ENCODE measurements at regions not wholly inside any gene's neighbourhood (a gene's known extent, or its start where the extent isn't known, plus 50 kb on each side); places are given as distances from the start of the nearest gene placed in this dataset.

DNA sequence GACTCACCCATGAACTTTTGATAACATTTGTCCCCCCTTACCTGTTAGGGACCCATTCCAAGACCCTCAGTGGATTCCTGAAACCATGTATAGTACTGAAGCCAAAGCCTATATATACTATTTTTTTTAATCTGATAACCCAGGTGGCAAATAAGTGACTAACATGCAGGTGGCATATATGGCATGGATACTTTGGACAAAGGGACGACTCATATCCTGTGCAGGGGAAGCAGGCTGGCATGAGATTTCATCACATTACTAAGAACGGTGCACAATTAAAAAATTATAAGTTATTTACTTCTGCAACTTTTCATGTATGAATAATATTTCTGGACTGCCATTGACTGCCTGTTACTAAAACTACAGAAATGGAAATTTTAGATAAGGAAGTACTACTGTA, 880.1 kb upstream of the FBXO33 start:
- Mint-ChIP-seq H3K27ac (no peak overlapping the region), H3K9me3 (no peaks in the 10 kb centered on the region; the same call in 2 of the 3 replicates), H3K4me3 (no peak overlapping the region), H3K27me3 (ENCODE audit: insufficient read depth, low read depth, poor library complexity) (no peaks in the 10 kb centered on the region), H3K4me1 (no peaks in the 10 kb centered on the region), H3K36me3 (ENCODE audit: low read depth) (no peaks in the 10 kb centered on the region)
- no peak overlapping the region for H3K4me3 ChIP-seq
- H3K4me2 ChIP-seq = no peak overlapping the region
- DNase-seq (ENCODE audit: low spot score) = no peak
- H2AFZ ChIP-seq = no peak overlapping the region
- peaks cover 6% of the 10 kb centered on the region for H3K9me2 ChIP-seq (ENCODE audit: insufficient read depth)
- TF ChIP-seq REST (IDR thresholded peaks at IDR 0.05; ENCODE audit: unreplicated experiment) (no peak), ZNF331 (CRISPR knock-in tag; IDR thresholded peaks at IDR 0.05; ENCODE audit: low read depth) (no peak), EZH2phosphoT487 (IDR thresholded peaks at IDR 0.05; ENCODE audit: unreplicated experiment) (no peak), ZNF114 (CRISPR knock-in tag; IDR thresholded peaks at IDR 0.05) (no peak), CREB1 (CRISPR knock-in tag; IDR thresholded peaks at IDR 0.05; ENCODE audit: low read depth) (no peak), EZH2 (IDR thresholded peaks at IDR 0.05; ENCODE audit: low read depth, unreplicated experiment) (no peak)
- TF ChIP-seq, protein P1, sequence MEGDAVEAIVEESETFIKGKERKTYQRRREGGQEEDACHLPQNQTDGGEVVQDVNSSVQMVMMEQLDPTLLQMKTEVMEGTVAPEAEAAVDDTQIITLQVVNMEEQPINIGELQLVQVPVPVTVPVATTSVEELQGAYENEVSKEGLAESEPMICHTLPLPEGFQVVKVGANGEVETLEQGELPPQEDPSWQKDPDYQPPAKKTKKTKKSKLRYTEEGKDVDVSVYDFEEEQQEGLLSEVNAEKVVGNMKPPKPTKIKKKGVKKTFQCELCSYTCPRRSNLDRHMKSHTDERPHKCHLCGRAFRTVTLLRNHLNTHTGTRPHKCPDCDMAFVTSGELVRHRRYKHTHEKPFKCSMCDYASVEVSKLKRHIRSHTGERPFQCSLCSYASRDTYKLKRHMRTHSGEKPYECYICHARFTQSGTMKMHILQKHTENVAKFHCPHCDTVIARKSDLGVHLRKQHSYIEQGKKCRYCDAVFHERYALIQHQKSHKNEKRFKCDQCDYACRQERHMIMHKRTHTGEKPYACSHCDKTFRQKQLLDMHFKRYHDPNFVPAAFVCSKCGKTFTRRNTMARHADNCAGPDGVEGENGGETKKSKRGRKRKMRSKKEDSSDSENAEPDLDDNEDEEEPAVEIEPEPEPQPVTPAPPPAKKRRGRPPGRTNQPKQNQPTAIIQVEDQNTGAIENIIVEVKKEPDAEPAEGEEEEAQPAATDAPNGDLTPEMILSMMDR (conservative IDR thresholded peaks at IDR 0.05; ENCODE audit: low read depth in 2 of 2) = no peak
- ATAC-seq = no peak
- H4K20me1 ChIP-seq (replicated peaks; ENCODE audit: insufficient read depth) = no peaks in the 10 kb centered on the region
- no peaks in the 10 kb centered on the region for H3K36me3 ChIP-seq (ENCODE audit: insufficient read depth)
- H3K27ac ChIP-seq (ENCODE audit: low read depth) = no peak overlapping the region
- no peaks in the 10 kb centered on the region for H3K27me3 ChIP-seq (ENCODE audit: insufficient read depth)
- H3F3A ChIP-seq (replicated peaks; ENCODE audit: low read depth) = no peaks in the 10 kb centered on the region
- no peaks in the 10 kb centered on the region for H3K79me2 ChIP-seq (replicated peaks; ENCODE audit: insufficient read depth)
- H3K4me1 ChIP-seq (ENCODE audit: insufficient read depth) = no peaks in the 10 kb centered on the region

GRCh38 chr14:40309124-40309523, 876.9 kb upstream of the FBXO33 start:
- H3K4me3 ChIP-seq = no peak overlapping the region
- no peak overlapping the region for H3K4me3 Mint-ChIP-seq
- no peak overlapping the region for H3K27ac ChIP-seq (ENCODE audit: low read depth)
- no peaks in the 10 kb centered on the region for H4K20me1 ChIP-seq (replicated peaks; ENCODE audit: insufficient read depth)
- H3K27me3 ChIP-seq (ENCODE audit: insufficient read depth) = no peaks in the 10 kb centered on the region
- H3K9me3 Mint-ChIP-seq = no peaks in the 10 kb centered on the region; the same call in 2 of the 3 replicates
- no peaks in the 10 kb centered on the region for H3F3A ChIP-seq (replicated peaks; ENCODE audit: low read depth)
- H3K27ac Mint-ChIP-seq = no peak overlapping the region
- no peaks in the 10 kb centered on the region for H3K36me3 Mint-ChIP-seq (ENCODE audit: low read depth)
- DNase-seq (ENCODE audit: low spot score) = no peak
- H3K79me2 ChIP-seq (replicated peaks; ENCODE audit: insufficient read depth) = no peaks in the 10 kb centered on the region
- H3K4me1 ChIP-seq (ENCODE audit: insufficient read depth) = no peaks in the 10 kb centered on the region
- no peak overlapping the region for H3K4me2 ChIP-seq
- H3K9me2 ChIP-seq (ENCODE audit: insufficient read depth) = peaks cover 6% of the 10 kb centered on the region
- no peak overlapping the region for H2AFZ ChIP-seq
- H3K27me3 Mint-ChIP-seq (ENCODE audit: insufficient read depth, low read depth, poor library complexity) = no peaks in the 10 kb centered on the region
- no peaks in the 10 kb centered on the region for H3K4me1 Mint-ChIP-seq
- H3K36me3 ChIP-seq (ENCODE audit: insufficient read depth) = no peaks in the 10 kb centered on the region
- no peak for ATAC-seq
- no peak for TF ChIP-seq REST (IDR thresholded peaks at IDR 0.05; ENCODE audit: unreplicated experiment)
- TF ChIP-seq JUNB (IDR thresholded peaks at IDR 0.05; ENCODE audit: unreplicated experiment) = no peak
- TF ChIP-seq EZH2phosphoT487 (IDR thresholded peaks at IDR 0.05; ENCODE audit: unreplicated experiment) = no peak
- TF ChIP-seq ZNF331 (CRISPR knock-in tag; IDR thresholded peaks at IDR 0.05; ENCODE audit: low read depth) = no peak
- TF ChIP-seq POLR2AphosphoS5 (IDR thresholded peaks at IDR 0.05; ENCODE audit: low read depth) = no peak
- TF ChIP-seq CREB1 (CRISPR knock-in tag; IDR thresholded peaks at IDR 0.05; ENCODE audit: low read depth) = no peak
- TF ChIP-seq STAT1 (IDR thresholded peaks at IDR 0.05; ENCODE audit: unreplicated experiment) = no peak
- no peak for TF ChIP-seq ZNF114 (CRISPR knock-in tag; IDR thresholded peaks at IDR 0.05)
- no peak for TF ChIP-seq EZH2 (IDR thresholded peaks at IDR 0.05; ENCODE audit: low read depth, unreplicated experiment)
- TF ChIP-seq, protein P1 (conservative IDR thresholded peaks at IDR 0.05; ENCODE audit: low read depth in 2 of 2) = no peak

Data from GM23338 (cell line).